Activated CD8-positive, alpha-beta memory T cell treated with anti-CD3 and anti-CD28 coated beads, Interleukin-2, amount 50 U/mL, for 48 hours (primary cell): ENCODE measurements at regions not wholly inside any gene's neighbourhood (a gene's known extent, or its start where the extent isn't known, plus 50 kb on each side); places are given as distances from the start of the nearest gene placed in this dataset.
"Not testable (repeated sequence)": the region's sequence is repeated elsewhere in the genome, so short reads cannot be mapped to it uniquely, and the experiment has no call there.

ENCODE experiments used
- DNase-seq: peaks from one replicate; pipeline ENCODE4 v3.0.0-alpha.2; 2020

- DNase-seq, result no peak
Measured at GRCh38 chr10:23493711-23494110, 54.8 kb downstream of the OTUD1 start.

- DNase-seq, result no peak
Measured at GRCh38 chr10:23496727-23497126, 57.9 kb downstream of the OTUD1 start.

GRCh38 chr10:23499372-23500132 lies 60.7 kb downstream of the OTUD1 start:
- no peak for DNase-seq

- DNase-seq, result no peak
Measured at GRCh38 chr10:23505797-23506465, 67.1 kb downstream of the OTUD1 start.

- DNase-seq, result no peak
Measured at GRCh38 chr10:23512355-23513058, 73.6 kb downstream of the OTUD1 start.

GRCh38 chr10:23513621-23514020 lies 74.7 kb downstream of the OTUD1 start:
- not testable (repeated sequence) for DNase-seq

GRCh38 chr10:23514321-23514720 lies 75.4 kb downstream of the OTUD1 start:
- DNase-seq, result no peak

GRCh38 chr10:23516530-23516929 lies 77.7 kb downstream of the OTUD1 start:
- no peak for DNase-seq

- no peak for DNase-seq
Measured at GRCh38 chr10:23517155-23517554, 78.3 kb downstream of the OTUD1 start.

GRCh38 chr10:23521735-23522134 lies 82.9 kb downstream of the OTUD1 start:
- no peak for DNase-seq

- DNase-seq, result no peak
Measured at GRCh38 chr10:23522345-23522744, 83.5 kb downstream of the OTUD1 start.

GRCh38 chr10:23523251-23523650 lies 84.4 kb downstream of the OTUD1 start:
- no peak for DNase-seq

- no peak for DNase-seq
Measured at GRCh38 chr10:23525406-23525805, 86.5 kb downstream of the OTUD1 start.

GRCh38 chr10:23528419-23528818 lies 89.5 kb downstream of the OTUD1 start:
- no peak for DNase-seq

GRCh38 chr10:23529625-23530024 lies 90.8 kb downstream of the OTUD1 start:
- DNase-seq, result no peak

- DNase-seq, result no peak
Measured at GRCh38 chr10:23530079-23530478, 91.2 kb downstream of the OTUD1 start.

GRCh38 chr10:23533212-23533611 lies 94.3 kb downstream of the OTUD1 start:
- DNase-seq, result no peak

GRCh38 chr10:23534326-23534725 lies 95.5 kb downstream of the OTUD1 start:
- no peak for DNase-seq

- no peak for DNase-seq
Measured at GRCh38 chr10:23534761-23535160, 95.9 kb downstream of the OTUD1 start.

- DNase-seq, result no peak
Measured at GRCh38 chr10:23535381-23535780, 96.5 kb downstream of the OTUD1 start.

GRCh38 chr10:23538968-23539367 lies 100.1 kb downstream of the OTUD1 start:
- DNase-seq, result no peak

GRCh38 chr10:23540401-23541030 lies 101.6 kb downstream of the OTUD1 start:
- DNase-seq, result no peak

GRCh38 chr10:23543691-23544380 lies 105.0 kb downstream of the OTUD1 start:
- no peak for DNase-seq
